ENCODE measurements at regions not wholly inside any gene's neighbourhood (a gene's known extent, or its start where the extent isn't known, plus 50 kb on each side); places are given as distances from the start of the nearest gene placed in this dataset.

GRCh38 chr5:87686018-87686417 is 273.3 kb upstream of the CCNH start:
- Mint-ChIP-seq H3K36me3 (ENCODE audit: low read depth, unreplicated experiment) (no peaks in the 10 kb centered on the region), H3K4me3 (ENCODE audit: unreplicated experiment) (no peak overlapping the region), H3K27me3 (ENCODE audit: low read depth, unreplicated experiment) (no peaks in the 10 kb centered on the region), H3K4me1 (ENCODE audit: low read depth, unreplicated experiment) (no peaks in the 10 kb centered on the region), H3K9me3 (ENCODE audit: unreplicated experiment) (peaks cover 2% of the 10 kb centered on the region), H3K27ac (ENCODE audit: unreplicated experiment) (no peak overlapping the region)
- Histone ChIP-seq H4K20me1 (ENCODE audit: insufficient read depth, low read length) (no peaks in the 10 kb centered on the region), H3K36me3 (ENCODE audit: insufficient read depth, low read length) (no peaks in the 10 kb centered on the region), H3K4me1 (ENCODE audit: insufficient read depth, low read length) (no peaks in the 10 kb centered on the region), H2AFZ (ENCODE audit: low read depth, low read length) (no peak overlapping the region), H3K79me2 (ENCODE audit: insufficient read depth, low read length) (no peaks in the 10 kb centered on the region), H3K4me3 (ENCODE audit: insufficient read depth, low read depth, low read length) (no peak overlapping the region), H3K27me3 (ENCODE audit: insufficient read depth, low read length) (no peaks in the 10 kb centered on the region), H3K9ac (ENCODE audit: low read length) (no peak overlapping the region), H3K9me3 (ENCODE audit: insufficient read depth, low read depth, low read length) (no peaks in the 10 kb centered on the region), H3K4me2 (ENCODE audit: low read length) (no peak overlapping the region), H3K27ac (ENCODE audit: low read depth, low read length) (no peak overlapping the region)
- TF ChIP-seq CTCF (IDR thresholded peaks at IDR 0.05; ENCODE audit: insufficient read depth, low read depth, low read length) (no peak), EZH2 (IDR thresholded peaks at IDR 0.05; ENCODE audit: insufficient read depth, low read length) (no peak)
- no peak for DNase-seq (ENCODE audit: low read depth)
- FAIRE-seq: no peak

GRCh38 chr5:87674235-87674634 is 261.5 kb upstream of the CCNH start:
- Histone ChIP-seq H3K27ac (ENCODE audit: low read depth, low read length) (no peak overlapping the region), H3K4me2 (ENCODE audit: low read length) (no peak overlapping the region), H3K9me3 (ENCODE audit: insufficient read depth, low read depth, low read length) (no peaks in the 10 kb centered on the region), H3K4me3 (ENCODE audit: insufficient read depth, low read depth, low read length) (no peak overlapping the region), H3K27me3 (ENCODE audit: insufficient read depth, low read length) (no peaks in the 10 kb centered on the region), H2AFZ (ENCODE audit: low read depth, low read length) (no peak overlapping the region), H4K20me1 (ENCODE audit: insufficient read depth, low read length) (no peaks in the 10 kb centered on the region), H3K36me3 (ENCODE audit: insufficient read depth, low read length) (no peaks in the 10 kb centered on the region), H3K4me1 (ENCODE audit: insufficient read depth, low read length) (no peaks in the 10 kb centered on the region), H3K9ac (ENCODE audit: low read length) (no peak overlapping the region), H3K79me2 (ENCODE audit: insufficient read depth, low read length) (no peaks in the 10 kb centered on the region)
- Mint-ChIP-seq H3K4me3 (ENCODE audit: unreplicated experiment) (no peak overlapping the region), H3K27me3 (ENCODE audit: low read depth, unreplicated experiment) (no peaks in the 10 kb centered on the region), H3K9me3 (ENCODE audit: unreplicated experiment) (no peaks in the 10 kb centered on the region), H3K36me3 (ENCODE audit: low read depth, unreplicated experiment) (no peaks in the 10 kb centered on the region), H3K4me1 (ENCODE audit: low read depth, unreplicated experiment) (no peaks in the 10 kb centered on the region), H3K27ac (ENCODE audit: unreplicated experiment) (no peak overlapping the region)
- DNase-seq (ENCODE audit: low read depth): no peak
- no peak for TF ChIP-seq EZH2 (IDR thresholded peaks at IDR 0.05; ENCODE audit: insufficient read depth, low read length)
- TF ChIP-seq CTCF (IDR thresholded peaks at IDR 0.05; ENCODE audit: insufficient read depth, low read depth, low read length): no peak
- FAIRE-seq: no peak

- Histone ChIP-seq H3K9ac (ENCODE audit: low read length) (no peak overlapping the region), H3K4me2 (ENCODE audit: low read length) (no peak overlapping the region), H3K27ac (ENCODE audit: low read depth, low read length) (no peak overlapping the region), H3K4me1 (ENCODE audit: insufficient read depth, low read length) (no peaks in the 10 kb centered on the region), H4K20me1 (ENCODE audit: insufficient read depth, low read length) (no peaks in the 10 kb centered on the region), H3K79me2 (ENCODE audit: insufficient read depth, low read length) (no peaks in the 10 kb centered on the region), H3K36me3 (ENCODE audit: insufficient read depth, low read length) (no peaks in the 10 kb centered on the region), H3K9me3 (ENCODE audit: insufficient read depth, low read depth, low read length) (no peaks in the 10 kb centered on the region), H2AFZ (ENCODE audit: low read depth, low read length) (no peak overlapping the region), H3K27me3 (ENCODE audit: insufficient read depth, low read length) (no peaks in the 10 kb centered on the region), H3K4me3 (ENCODE audit: insufficient read depth, low read depth, low read length) (no peak overlapping the region)
- DNase-seq (ENCODE audit: low read depth) (no peak), FAIRE-seq (no peak)
- Mint-ChIP-seq H3K36me3 (ENCODE audit: low read depth, unreplicated experiment) (no peaks in the 10 kb centered on the region), H3K4me3 (ENCODE audit: unreplicated experiment) (no peak overlapping the region), H3K27me3 (ENCODE audit: low read depth, unreplicated experiment) (no peaks in the 10 kb centered on the region), H3K4me1 (ENCODE audit: low read depth, unreplicated experiment) (no peaks in the 10 kb centered on the region), H3K9me3 (ENCODE audit: unreplicated experiment) (no peaks in the 10 kb centered on the region), H3K27ac (ENCODE audit: unreplicated experiment) (no peak overlapping the region)
- no peak for TF ChIP-seq CTCF (IDR thresholded peaks at IDR 0.05; ENCODE audit: insufficient read depth, low read depth, low read length)
- no peak for TF ChIP-seq EZH2 (IDR thresholded peaks at IDR 0.05; ENCODE audit: insufficient read depth, low read length)
Measured at GRCh38 chr5:87671146-87671545, 258.4 kb upstream of the CCNH start.
